Esophagus (tissue), 2 donors: ENCODE measurements at regions not wholly inside any gene's neighbourhood (a gene's known extent, or its start where the extent isn't known, plus 50 kb on each side); places are given as distances from the start of the nearest gene placed in this dataset.

Experiments
- H3K27ac ChIP-seq, 2 donors: one replicate each; pipeline ENCODE4 v1.5.1; 2013; ENCODE audit warnings: low read depth in 2 of 2, mild to moderate bottlenecking in 2 of 2, inconsistent platforms in 1 of 2, low read length in 1 of 2, moderate library complexity in 1 of 2
- H3K27me3 ChIP-seq, 2 donors: one replicate each; pipeline ENCODE4 v1.6.1; 2013; ENCODE audit warnings: low read length in 2 of 2, control low read depth in 1 of 2, mild to moderate bottlenecking in 1 of 2; ENCODE audit not compliant: insufficient read depth in 2 of 2, control insufficient read depth in 1 of 2
- H3K36me3 ChIP-seq, 2 donors: one replicate each; pipeline ENCODE4 v1.6.1; 2013; ENCODE audit warnings: low read length in 1 of 2; ENCODE audit not compliant: control insufficient read depth in 2 of 2, insufficient read depth in 2 of 2
- H3K4me1 ChIP-seq, 2 donors: one replicate each; pipeline ENCODE4 v1.6.1; 2013; ENCODE audit warnings: low read length in 1 of 2; ENCODE audit not compliant: control insufficient read depth in 2 of 2, insufficient read depth in 2 of 2
- H3K4me3 ChIP-seq, 2 donors: one replicate each; pipeline ENCODE4 v1.5.1; 2013; ENCODE audit warnings: low read length in 2 of 2, mild to moderate bottlenecking in 2 of 2, low read depth in 1 of 2, moderate library complexity in 1 of 2
- H3K9me3 ChIP-seq, 2 donors: one replicate each; pipeline ENCODE4 v1.6.1; 2013; ENCODE audit warnings: mild to moderate bottlenecking in 2 of 2, low read depth in 1 of 2, low read length in 1 of 2, moderate library complexity in 1 of 2; ENCODE audit not compliant: control insufficient read depth in 2 of 2, insufficient read depth in 1 of 2
- WGBS, 2 donors: extraction: QIAGEN DNeasy Blood & Tissue Kit; methylation state at CpG; one replicate each; pipeline ENCODE4 v1.1.7; 2013; 5-methylcytosine and 5-hydroxymethylcytosine counted together
- donor health status: healthy with polysubstance abuse.
- donor health status: Bipolar disorder and iron deficiency.

- H3K4me1 ChIP-seq = no peaks in the 10 kb centered on the region
- no peaks in the 10 kb centered on the region for H3K36me3 ChIP-seq
- 68 to 78% methylated on average over 7 of the region's 7 CpGs for WGBS, 2 donors
- H3K27me3 ChIP-seq = peaks cover 0 to 2% of the 10 kb centered on the region in 2 donors
- H3K9me3 ChIP-seq = no peaks in the 10 kb centered on the region
- H3K4me3 ChIP-seq = no peak overlapping the region
- H3K27ac ChIP-seq = no peak overlapping the region
Observed at GRCh38 chr18:25737710-25738311, 352.6 kb downstream of the SS18 start.

DNA sequence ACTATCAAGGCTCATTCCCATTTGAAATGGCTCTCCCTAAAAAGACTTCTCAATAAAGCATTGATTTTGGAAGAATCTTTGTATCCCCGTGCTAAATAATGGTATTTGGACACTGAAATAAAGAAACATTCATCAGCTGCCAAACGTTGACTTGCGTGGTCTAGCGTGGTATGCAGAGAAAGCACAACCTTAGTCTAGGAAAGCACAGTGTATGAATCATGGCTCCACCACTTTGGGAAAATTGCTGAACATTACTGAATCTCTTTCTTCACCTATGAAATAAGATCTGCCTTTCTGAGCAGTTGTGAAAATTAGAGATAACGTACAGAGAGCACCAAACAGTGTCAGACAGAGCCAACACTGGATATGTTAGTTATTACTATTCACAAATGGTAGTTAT, 353.9 kb downstream of the SS18 start:
- Histone ChIP-seq H3K4me3 (no peak overlapping the region), H3K36me3 (no peaks in the 10 kb centered on the region), H3K9me3 (no peaks in the 10 kb centered on the region), H3K27ac (no peak overlapping the region), H3K27me3 (no peaks in the 10 kb centered on the region), H3K4me1 (no peaks in the 10 kb centered on the region)
- whole genome bisulfite sequencing, 2 donors = 75 to 77% methylated on average over 5 of the region's 5 CpGs

- Histone ChIP-seq H3K4me1 (no peaks in the 10 kb centered on the region), H3K27ac (no peak overlapping the region), H3K27me3 (no peaks in the 10 kb centered on the region), H3K36me3 (no peaks in the 10 kb centered on the region), H3K4me3 (no peak overlapping the region), H3K9me3 (no peaks in the 10 kb centered on the region)
- WGBS, 2 donors = 74 to 78% methylated on average over 8 of the region's 8 CpGs
Observed at GRCh38 chr18:25735459-25735858, 355.0 kb downstream of the SS18 start.

GRCh38 chr18:25734336-25734735, 356.1 kb downstream of the SS18 start:
- Histone ChIP-seq H3K4me3 (no peak overlapping the region), H3K4me1 (no peaks in the 10 kb centered on the region), H3K9me3 (no peaks in the 10 kb centered on the region), H3K27me3 (no peaks in the 10 kb centered on the region), H3K36me3 (no peaks in the 10 kb centered on the region), H3K27ac (no peak overlapping the region)
- WGBS, 2 donors = 48 to 54% methylated on average over 2 of the region's 2 CpGs

DNA sequence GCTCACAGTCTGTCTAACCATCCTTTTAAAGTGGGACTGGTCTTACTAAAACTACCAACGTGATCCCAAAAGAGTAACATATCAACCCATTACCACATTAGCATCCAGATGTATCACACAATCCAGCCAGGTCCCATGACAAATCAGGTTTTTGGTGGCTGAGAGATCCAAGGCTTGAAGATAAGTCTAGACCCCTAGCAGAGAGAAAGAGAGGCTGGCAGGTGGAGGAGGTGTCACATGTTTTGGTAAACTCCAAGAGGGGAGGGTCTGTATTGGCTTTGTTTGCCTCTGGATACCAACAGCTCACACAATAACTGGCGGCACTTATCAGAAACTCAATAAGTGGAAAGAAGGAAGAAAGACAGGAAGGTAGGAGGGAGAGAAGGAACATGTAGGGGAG, 357.6 kb downstream of the SS18 start:
- no peaks in the 10 kb centered on the region for H3K36me3 ChIP-seq
- H3K27me3 ChIP-seq = no peaks in the 10 kb centered on the region
- H3K4me1 ChIP-seq = no peaks in the 10 kb centered on the region
- no peaks in the 10 kb centered on the region for H3K9me3 ChIP-seq
- H3K27ac ChIP-seq = no peak overlapping the region
- no peak overlapping the region for H3K4me3 ChIP-seq
- WGBS, 2 donors = 76 to 86% methylated on average over 2 of the region's 2 CpGs

DNA sequence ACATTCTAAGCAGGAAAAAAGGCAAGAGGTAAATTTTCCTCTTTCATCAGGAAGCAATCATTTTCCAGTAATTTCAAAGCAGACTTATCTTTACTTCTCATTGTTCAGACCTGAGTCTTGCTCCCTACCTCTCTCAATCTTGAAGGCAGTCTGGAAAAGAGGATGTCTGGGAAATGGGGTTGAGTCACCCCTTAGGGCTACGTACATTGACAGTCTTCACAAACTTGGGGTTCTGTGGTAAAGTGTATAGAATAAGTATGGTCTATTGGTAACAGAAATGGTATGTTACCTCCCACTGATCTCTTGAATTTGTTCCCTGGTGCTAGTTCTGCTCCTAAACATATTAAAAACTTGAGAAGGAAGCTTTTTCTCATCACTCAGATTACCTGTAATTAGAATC, 361.3 kb downstream of the SS18 start:
- Histone ChIP-seq H3K36me3 (no peaks in the 10 kb centered on the region), H3K27me3 (no peaks in the 10 kb centered on the region), H3K9me3 (no peaks in the 10 kb centered on the region), H3K4me1 (no peaks in the 10 kb centered on the region), H3K4me3 (no peak overlapping the region), H3K27ac (no peak overlapping the region)
- 84 to 93% methylated on average over 1 of the region's 1 CpG for WGBS, 2 donors

DNA sequence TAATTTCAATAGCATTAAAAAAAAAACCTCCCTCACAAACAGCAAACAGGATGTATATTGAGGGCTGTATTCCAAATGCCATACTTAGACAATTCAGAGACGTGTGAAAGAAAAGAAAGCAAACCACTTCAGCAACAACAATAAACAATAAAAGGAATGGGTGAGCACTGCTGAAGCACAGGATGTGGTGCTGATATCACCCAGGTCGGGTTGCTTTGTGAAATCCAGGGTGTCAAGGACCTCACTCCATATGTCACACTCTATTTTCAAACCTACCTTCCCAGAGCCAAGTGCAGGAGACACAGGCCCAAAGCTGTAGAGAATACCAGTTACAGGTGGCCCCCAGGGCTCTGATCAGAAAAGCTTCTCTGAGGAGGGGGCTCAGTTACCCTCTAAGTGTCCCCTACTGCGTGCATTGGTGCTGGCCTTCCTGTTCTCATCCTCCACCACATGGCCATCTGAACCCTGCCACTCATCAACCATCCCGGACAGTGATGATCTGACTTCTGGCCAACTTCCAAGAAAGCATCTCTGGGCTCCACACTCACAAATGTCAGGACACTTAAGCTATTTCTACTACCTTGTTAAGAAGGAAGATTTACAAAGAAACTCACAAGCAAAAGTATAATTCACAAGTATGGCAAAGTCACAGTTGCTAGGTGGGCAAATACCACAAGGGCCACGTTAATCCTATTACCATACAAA, 363.0 kb downstream of the SS18 start:
- H3K9me3 ChIP-seq = no peaks in the 10 kb centered on the region
- no peaks in the 10 kb centered on the region for H3K4me1 ChIP-seq
- H3K36me3 ChIP-seq = no peaks in the 10 kb centered on the region
- no peak overlapping the region for H3K27ac ChIP-seq
- H3K4me3 ChIP-seq = no peak overlapping the region
- no peaks in the 10 kb centered on the region for H3K27me3 ChIP-seq
- 53% methylated on average over 5 of the region's 5 CpGs for WGBS, 2 donors

DNA sequence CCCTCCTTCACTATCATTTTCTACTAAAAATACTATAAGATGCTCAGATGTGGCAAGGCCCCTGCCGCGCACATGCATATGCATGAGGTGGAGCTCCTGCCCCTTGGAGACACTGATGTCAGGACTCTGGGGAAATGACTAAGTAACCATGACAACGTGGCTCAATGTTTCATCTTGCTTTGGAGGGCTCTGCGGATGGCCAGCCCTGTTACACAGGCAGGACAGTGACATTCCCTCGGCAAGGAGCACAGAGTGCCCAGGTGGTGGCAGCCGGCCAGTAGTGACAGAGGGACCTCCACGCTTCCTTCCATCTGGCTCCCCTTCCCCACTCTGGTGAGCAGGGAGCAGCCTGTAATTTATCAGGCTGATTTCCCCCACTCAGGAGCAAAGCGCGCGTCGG, 364.1 kb downstream of the SS18 start:
- no peaks in the 10 kb centered on the region for H3K4me1 ChIP-seq
- no peaks in the 10 kb centered on the region for H3K27me3 ChIP-seq
- H3K9me3 ChIP-seq = no peaks in the 10 kb centered on the region
- 57 to 58% methylated on average over 11 of the region's 11 CpGs for WGBS, 2 donors
- no peaks in the 10 kb centered on the region for H3K36me3 ChIP-seq
- H3K4me3 ChIP-seq = no peak overlapping the region
- no peak overlapping the region for H3K27ac ChIP-seq

DNA sequence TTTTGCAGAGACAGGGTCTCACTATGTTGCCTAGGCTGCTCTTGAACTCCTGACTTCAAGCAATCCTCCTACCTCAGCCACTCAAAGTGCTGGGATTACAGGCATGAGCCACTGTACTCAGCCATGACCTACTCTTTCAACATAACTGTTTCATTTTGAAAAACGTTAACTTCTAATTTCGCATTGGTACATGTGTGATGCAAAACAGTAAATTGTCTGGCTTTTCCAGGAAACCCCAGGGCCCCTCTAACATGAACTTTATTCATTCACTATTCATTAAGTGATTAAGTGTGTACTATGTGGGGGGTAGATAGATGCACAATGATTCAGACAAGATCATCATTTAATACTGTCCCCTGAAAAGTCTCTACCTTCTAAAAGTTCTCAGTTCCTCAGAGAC, 364.9 kb downstream of the SS18 start:
- no peak overlapping the region for H3K27ac ChIP-seq
- H3K4me1 ChIP-seq = no peaks in the 10 kb centered on the region
- H3K4me3 ChIP-seq = no peak overlapping the region
- H3K27me3 ChIP-seq = no peaks in the 10 kb centered on the region
- H3K36me3 ChIP-seq = no peaks in the 10 kb centered on the region
- WGBS, 2 donors = 68 to 75% methylated on average over 2 of the region's 2 CpGs
- no peaks in the 10 kb centered on the region for H3K9me3 ChIP-seq

- no peaks in the 10 kb centered on the region for H3K4me1 ChIP-seq
- no peaks in the 10 kb centered on the region for H3K27me3 ChIP-seq
- no peaks in the 10 kb centered on the region for H3K9me3 ChIP-seq
- no peaks in the 10 kb centered on the region for H3K36me3 ChIP-seq
- 76 to 81% methylated on average over 4 of the region's 4 CpGs for WGBS, 2 donors
- no peak overlapping the region for H3K27ac ChIP-seq
- no peak overlapping the region for H3K4me3 ChIP-seq
Observed at GRCh38 chr18:25724997-25725396, 365.4 kb downstream of the SS18 start.
